ENCODE measurements at regions not wholly inside any gene's neighbourhood (a gene's known extent, or its start where the extent isn't known, plus 50 kb on each side); places are given as distances from the start of the nearest gene placed in this dataset.

- no peak for DNase-seq (ENCODE audit: low read depth)
Measured at GRCh38 chr4:157880761-157881160, 292.1 kb downstream of the GASK1B start.

- no peak for DNase-seq (ENCODE audit: low read depth)
Measured at GRCh38 chr4:157854819-157855218, 318.0 kb downstream of the GASK1B start.

DNA sequence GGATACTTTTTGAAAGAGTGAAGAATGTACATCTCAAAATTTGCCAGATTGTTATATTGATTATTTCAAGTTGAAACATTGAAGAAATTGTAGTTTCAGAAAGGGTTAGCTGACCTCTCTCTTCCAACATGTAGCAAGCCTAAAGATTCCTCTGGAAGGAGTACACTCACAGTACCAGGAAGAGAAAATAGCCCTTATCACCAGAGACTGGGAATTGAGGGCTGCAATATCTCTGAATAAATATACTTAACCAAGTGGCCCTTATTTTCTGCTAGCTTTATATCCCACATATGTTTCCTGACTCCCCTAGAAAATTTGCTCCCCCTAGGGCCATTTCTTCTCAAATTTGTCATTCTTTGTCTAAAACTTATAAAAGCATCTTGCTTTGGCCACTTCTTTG lies 332.2 kb downstream of the GASK1B start:
- no peak for DNase-seq (ENCODE audit: low read depth)

DNA sequence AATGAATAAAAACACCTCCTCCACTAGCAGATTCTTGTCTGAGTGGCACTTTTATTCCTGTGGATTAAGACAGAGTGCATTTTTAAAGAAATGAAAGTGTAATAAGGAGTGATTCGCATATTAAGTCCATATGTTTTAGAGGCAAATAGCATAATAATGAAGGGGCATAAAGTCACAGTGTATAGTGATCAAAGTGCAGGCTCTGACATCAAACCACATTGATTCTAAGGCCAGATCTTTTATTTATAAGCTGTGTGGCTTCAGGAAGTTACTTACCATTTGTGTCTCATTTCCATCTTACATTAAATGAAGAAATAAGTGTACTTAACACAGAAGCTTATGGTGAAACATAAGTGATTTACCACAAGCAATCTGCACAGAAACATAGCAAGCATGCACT lies 332.8 kb downstream of the GASK1B start:
- no peak for DNase-seq (ENCODE audit: low read depth)

- DNase-seq (ENCODE audit: low read depth) = no peak
Measured at GRCh38 chr4:157838366-157838765, 334.5 kb downstream of the GASK1B start.

GRCh38 chr4:157837071-157837703 lies 335.6 kb downstream of the GASK1B start:
- DNase-seq (ENCODE audit: low read depth) = no peak

GRCh38 chr4:157832596-157832995 lies 340.2 kb downstream of the GASK1B start:
- DNase-seq (ENCODE audit: low read depth) = no peak

- DNase-seq (ENCODE audit: low read depth) = no peak
Measured at GRCh38 chr4:157824021-157824420, 348.8 kb downstream of the GASK1B start.

GRCh38 chr4:157821814-157822213 lies 351.0 kb downstream of the GASK1B start:
- DNase-seq (ENCODE audit: low read depth) = no peak

DNA sequence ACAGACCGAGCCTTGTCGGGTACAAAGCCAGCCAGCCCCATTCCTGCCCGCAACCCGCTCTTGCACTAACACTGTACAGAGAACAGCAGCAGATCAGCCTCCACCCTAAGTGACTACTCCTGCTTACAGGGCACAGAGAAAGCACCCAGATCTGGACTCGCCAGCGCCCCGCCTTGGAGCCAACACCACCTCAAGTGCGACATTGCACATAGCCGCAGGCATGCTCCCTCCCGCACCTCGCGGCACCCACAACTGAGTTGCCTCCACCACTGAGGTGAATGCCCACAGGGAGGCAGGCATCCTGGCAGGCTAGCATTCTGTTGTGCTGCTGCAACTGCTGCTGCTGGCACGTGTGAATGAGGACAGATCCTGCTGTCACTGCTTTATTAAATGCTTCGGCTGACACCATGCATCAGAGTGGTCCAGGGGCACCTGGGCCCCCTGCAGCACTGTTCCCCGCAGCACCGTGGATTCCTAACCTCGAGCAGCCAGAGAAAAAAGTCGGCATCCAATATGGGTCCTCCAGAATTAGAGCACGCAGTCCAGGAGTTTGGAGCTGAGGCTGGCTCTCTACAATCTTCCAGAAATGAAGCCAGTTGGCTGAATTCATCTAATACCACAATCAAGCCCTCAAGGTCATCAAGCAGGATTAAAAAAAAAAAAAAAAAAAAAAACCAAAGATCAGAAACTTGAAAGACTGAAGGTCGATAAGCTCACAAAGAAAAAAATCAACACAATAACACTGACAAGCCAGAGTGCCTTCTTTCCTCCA lies 352.9 kb downstream of the GASK1B start:
- no peak for DNase-seq (ENCODE audit: low read depth)

- DNase-seq (ENCODE audit: low read depth) = no peak
Measured at GRCh38 chr4:157818946-157819692, 353.7 kb downstream of the GASK1B start.

DNA sequence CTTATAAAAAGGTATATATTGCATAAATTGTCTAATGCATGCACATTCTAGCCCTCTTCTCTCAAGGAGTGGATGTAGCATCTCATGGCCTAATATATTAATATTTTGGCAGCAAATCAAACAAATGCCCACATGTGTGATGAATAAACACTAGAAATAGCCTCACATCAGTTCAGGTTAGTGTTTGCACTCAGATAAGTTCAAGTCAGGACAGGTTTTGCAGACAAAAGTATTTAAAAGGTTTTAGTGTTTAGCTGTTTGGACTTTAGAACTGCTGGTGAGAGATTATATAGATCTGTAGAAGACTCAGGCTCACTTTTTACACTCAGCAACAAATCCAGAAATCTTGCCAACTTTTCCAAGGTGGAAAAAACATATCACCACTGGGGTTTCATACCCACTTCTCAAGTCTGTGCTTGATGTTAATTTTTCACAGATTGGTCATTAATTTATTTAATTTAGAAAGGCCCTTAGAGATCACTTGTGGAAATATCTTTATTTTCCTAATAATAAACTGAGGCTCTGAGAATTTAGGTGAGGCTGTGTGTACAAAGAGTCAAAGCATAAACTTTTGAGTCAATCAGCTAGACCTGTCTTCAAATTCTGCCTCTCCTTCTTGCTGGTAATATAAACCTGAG lies 362.6 kb downstream of the GASK1B start:
- DNase-seq (ENCODE audit: low read depth) = no peak

DNA sequence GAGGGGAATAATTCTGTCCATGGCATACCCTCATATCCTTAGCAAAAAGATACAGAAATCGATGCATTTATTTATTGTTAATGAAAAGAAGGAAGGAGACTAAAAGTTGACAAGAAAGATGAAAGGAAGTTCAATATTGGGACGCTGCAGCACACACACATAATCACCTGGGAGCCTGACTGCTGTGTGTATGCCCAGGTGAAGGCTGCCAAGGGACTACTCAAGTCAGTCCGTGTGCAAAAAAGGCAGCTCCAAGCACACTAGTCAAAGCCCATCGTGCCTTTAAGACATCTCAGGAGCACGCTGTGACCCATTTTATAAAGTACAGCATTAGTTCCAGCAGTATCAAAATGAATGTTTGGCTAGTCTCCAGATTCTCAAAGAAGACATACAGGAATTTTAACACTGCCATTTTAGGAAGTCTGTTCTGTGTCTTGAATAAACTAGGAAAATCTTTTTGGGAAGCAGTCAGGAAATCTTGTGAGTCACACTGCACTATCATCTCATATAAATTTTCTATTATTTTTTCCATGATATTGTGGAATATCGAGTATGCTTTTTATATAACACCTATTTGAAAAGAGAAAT lies 363.9 kb downstream of the GASK1B start:
- no peak for DNase-seq (ENCODE audit: low read depth)

GRCh38 chr4:157806184-157806583 lies 366.6 kb downstream of the GASK1B start:
- no peak for DNase-seq (ENCODE audit: low read depth)

DNA sequence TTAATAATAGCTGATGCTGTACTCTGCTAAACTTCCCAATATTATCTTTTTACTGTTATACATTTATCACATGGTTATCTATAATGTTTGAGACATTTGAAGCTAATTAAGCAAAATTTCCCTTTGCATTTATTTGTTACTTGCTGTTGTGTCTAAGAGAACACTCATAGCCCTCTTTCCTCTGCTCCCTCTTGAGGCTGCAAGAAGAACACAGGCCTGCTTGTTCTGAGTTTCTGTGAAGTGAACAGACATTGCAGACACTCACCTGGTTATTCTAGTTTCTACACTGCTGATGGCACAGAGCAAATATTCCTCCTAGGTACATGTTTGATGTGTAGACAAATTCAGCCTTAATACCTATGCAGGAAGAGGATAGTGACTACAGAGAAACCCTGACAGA lies 367.8 kb downstream of the GASK1B start:
- no peak for DNase-seq (ENCODE audit: low read depth)

- no peak for DNase-seq (ENCODE audit: low read depth)
Measured at GRCh38 chr4:157803845-157804521, 368.8 kb downstream of the GASK1B start.

DNA sequence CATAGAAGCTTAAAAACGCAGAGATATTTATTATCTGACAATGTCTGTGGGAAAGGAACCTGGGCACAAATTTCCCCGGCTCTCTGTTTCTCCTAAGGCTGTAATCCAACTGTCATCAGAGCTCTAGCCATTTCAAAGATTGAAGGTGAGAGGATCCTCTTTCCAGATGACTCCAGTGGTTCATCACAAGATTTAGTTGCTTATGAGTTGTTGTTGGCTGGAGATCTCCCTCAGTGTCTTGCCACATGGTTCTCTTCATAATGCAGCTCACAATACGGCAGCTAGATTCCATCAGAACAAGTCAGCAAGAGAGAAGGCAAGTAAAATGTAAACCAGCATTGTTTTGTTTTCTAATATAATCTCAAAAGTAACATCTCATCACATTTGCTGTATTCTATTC lies 369.4 kb downstream of the GASK1B start:
- DNase-seq (ENCODE audit: low read depth) = no peak

- no peak for DNase-seq (ENCODE audit: low read depth)
Measured at GRCh38 chr4:157795495-157795894, 377.3 kb downstream of the GASK1B start.

GRCh38 chr4:157792716-157793115 lies 380.1 kb downstream of the GASK1B start:
- peak; percentile 22 for DNase-seq (ENCODE audit: low read depth)

GRCh38 chr4:157791236-157791635 lies 381.6 kb downstream of the GASK1B start:
- no peak for DNase-seq (ENCODE audit: low read depth)

- DNase-seq (ENCODE audit: low read depth) = no peak
Measured at GRCh38 chr4:157787618-157788017, 385.2 kb downstream of the GASK1B start.

GRCh38 chr4:157781361-157781760 lies 391.5 kb downstream of the GASK1B start:
- DNase-seq (ENCODE audit: low read depth) = no peak
